HG02981 (cell line): ENCODE measurements at regions not wholly inside any gene's neighbourhood (a gene's known extent, or its start where the extent isn't known, plus 50 kb on each side); places are given as distances from the start of the nearest gene placed in this dataset.

Experiments
- ATAC-seq: cut with Tn5 transposase; IDR thresholded peaks from one replicate; pipeline ENCODE4 v1.9.1; 2021; ENCODE audit warnings: mild to moderate bottlenecking, moderate library complexity; ENCODE audit not compliant: unreplicated experiment

DNA sequence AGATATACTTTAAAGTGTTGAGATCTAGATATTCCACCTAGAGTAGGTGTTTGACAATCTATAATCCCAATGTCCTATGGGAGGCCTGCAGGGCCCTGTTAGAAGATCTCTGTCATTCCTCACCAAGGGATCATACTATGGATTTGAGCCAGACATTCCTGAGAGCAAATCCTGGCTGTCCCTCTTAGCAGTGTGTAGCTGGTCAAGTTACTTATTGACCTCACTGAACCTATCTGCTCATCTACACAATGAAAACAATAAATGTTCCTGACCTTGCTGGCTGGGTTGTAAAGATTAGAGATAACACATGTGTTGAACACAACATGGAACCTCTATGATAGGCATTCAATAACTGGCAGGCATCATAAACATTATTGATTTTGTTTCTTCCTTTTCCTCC, 265.6 kb upstream of the ATP11B start:
- no peak for ATAC-seq

- ATAC-seq = no peak
Observed at GRCh38 chr3:182530316-182530715, 263.0 kb upstream of the ATP11B start.

- no peak for ATAC-seq
Observed at GRCh38 chr3:182533394-182533793, 259.9 kb upstream of the ATP11B start.

- ATAC-seq = no peak
Observed at GRCh38 chr3:182544542-182544941, 248.8 kb upstream of the ATP11B start.

- no peak for ATAC-seq
Observed at GRCh38 chr3:182562274-182562673, 231.0 kb upstream of the ATP11B start.

GRCh38 chr3:182565916-182566796, 227.1 kb upstream of the ATP11B start:
- no peak for ATAC-seq

- no peak for ATAC-seq
Observed at GRCh38 chr3:182567700-182568099, 225.6 kb upstream of the ATP11B start.

GRCh38 chr3:182568261-182568660, 225.0 kb upstream of the ATP11B start:
- ATAC-seq = no peak

DNA sequence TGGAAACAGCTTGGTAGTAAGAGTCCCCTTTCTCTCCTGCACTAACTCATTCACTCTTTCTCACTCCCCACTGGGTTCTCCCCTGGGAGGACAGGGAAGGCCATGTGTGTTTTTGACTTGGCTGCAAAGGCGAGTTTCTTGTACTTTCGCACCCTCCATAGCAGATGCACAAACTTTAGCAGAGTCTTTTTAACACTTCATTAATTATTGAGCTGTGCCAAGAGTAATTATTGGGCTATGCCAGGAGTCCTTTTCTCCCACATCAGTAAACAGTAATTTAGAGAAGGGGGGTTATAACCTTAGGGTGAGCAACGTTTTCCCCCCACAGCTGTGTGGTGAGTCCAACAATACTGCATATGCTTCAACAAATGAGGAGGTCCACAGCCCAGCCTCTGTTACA, 224.4 kb upstream of the ATP11B start:
- no peak for ATAC-seq

DNA sequence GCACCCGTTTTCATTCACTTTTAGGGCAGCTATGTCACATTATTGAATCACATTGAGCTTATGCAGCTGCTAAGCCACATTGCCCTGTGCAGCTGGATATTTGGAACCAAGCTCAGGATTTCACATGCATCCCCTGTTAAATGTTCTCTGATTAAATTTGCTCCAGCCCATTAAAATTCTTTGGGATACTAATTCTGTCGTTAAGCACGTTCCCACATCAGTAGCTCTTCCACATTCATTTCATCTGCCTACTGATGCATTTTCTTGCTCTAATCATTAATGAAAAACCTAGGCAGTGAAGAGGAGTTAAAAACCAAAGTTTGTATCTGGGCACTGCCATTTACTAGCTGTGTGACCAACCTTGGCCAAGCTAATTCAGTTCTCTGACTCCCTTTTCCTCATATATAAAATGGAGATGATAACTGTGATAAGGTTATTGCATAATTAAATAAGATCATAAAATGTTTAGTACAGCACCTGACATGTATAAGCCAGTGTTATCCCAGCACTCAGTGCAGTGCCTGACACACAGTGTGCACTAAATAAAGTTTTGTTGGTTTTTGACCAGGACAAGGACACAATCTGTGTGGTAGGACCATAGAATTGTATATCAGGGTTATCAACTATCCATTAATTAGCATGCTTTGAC, 222.2 kb upstream of the ATP11B start:
- ATAC-seq = no peak

DNA sequence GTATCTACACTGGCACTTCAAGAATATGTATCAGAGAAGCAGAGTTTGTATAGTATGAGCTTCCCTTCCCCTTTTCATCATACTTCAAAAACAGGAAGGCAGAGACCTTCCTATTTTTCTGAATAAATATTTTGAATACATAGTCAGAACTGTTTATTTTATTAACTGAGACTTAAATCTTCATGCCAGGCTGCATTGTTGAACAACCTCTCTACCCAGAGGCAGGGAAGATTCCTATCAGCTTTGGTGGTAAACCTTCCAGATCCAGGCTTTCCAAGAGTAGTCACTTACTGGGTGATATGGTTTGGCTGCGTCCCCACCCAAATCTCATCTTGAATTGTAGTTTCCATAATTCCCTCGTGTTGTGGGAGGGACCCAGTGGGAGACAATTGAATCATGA, 217.4 kb upstream of the ATP11B start:
- ATAC-seq = no peak

DNA sequence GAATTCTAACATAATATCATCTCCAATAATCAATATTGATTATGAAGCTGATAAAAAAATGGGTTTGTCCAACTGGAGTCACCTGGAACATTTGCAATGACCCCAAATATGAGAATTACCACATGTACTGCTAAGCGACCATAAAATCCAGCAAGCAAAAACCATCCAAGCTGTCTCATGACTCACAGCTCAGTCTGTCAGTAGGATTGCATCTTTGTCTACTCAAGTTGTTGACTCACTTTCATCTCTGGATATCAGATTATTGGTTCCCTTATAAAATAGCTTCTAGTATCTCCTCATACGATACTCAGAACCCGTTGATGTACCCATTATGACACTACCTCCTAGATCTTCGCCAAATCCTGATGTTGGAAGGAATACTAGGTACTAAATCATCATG, 209.8 kb upstream of the ATP11B start:
- ATAC-seq = no peak

DNA sequence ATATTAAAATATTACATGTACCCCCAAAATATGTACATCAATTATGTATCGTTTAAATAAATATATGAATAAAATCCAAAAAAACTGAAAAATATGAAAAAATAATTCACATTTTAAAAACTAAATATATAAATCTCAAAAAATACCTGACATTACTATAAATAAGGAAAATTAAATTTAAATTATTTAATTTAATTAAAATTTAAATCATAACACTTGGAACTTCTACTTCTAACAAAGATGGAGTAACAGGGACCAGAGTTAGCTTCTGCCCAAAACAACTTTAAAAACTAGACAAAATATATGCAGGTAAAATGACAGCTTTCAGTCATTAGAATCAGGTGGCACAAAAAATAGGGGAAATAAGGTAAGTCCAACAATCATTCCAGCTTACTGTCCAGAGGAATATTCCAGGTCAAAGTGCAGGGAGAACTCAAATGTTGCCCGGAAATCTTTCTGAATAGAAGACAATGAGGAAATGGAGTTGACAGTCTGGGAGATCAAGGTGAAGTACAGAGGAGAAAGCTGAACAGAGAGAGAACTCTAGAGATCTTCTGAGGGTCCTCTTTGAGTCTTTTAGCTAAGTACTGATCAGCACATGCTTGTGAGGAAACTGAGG, 207.7 kb upstream of the ATP11B start:
- ATAC-seq = no peak

- ATAC-seq = no peak
Observed at GRCh38 chr3:182592747-182593146, 200.6 kb upstream of the ATP11B start.

- no peak for ATAC-seq
Observed at GRCh38 chr3:182596676-182597410, 196.5 kb upstream of the ATP11B start.

DNA sequence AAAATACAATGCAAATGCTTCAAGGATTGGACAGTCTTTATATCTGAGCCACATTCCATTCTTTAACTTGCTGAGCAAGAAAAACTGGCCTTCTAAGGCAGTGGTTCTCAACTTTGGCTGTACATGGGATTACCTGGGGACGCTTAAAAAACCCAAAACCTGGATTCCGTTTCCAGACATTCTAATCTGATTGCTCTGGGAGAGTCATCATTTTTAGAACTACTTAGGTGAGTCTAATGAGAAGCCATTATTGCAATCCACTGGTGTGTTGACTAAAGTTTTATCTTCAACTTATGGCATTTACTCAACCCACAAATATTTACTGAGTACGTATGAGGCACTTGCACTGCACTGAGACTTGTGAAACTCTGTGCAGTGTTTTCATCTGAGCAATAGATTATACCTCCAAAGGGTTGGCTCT, 195.7 kb upstream of the ATP11B start:
- ATAC-seq = no peak

DNA sequence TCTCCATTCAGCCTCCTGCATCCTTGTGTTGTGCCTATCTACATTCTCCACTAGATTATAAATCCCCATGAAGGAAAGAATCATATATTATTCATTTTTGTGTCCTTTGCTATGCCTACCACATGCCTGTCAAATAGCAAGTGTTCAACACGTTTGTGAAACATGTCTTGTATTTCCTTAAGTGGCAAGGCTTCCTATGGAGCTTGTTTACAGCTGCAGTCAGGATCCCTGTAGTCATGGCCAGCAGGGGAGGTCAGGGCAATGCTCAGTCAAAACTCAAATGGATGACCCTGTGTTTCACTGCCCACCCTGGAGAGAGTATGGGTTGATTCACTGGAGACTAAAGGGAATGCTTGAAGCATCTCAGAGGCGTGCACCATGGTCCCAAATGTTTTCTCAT, 191.7 kb upstream of the ATP11B start:
- ATAC-seq = no peak

- no peak for ATAC-seq
Observed at GRCh38 chr3:182603501-182603900, 189.8 kb upstream of the ATP11B start.

- ATAC-seq = no peak
Observed at GRCh38 chr3:182605882-182606611, 187.3 kb upstream of the ATP11B start.

GRCh38 chr3:182606905-182607504, 186.3 kb upstream of the ATP11B start:
- ATAC-seq = no peak
